ENCODE measurements at regions not wholly inside any gene's neighbourhood (a gene's known extent, or its start where the extent isn't known, plus 50 kb on each side); places are given as distances from the start of the nearest gene placed in this dataset.

DNA sequence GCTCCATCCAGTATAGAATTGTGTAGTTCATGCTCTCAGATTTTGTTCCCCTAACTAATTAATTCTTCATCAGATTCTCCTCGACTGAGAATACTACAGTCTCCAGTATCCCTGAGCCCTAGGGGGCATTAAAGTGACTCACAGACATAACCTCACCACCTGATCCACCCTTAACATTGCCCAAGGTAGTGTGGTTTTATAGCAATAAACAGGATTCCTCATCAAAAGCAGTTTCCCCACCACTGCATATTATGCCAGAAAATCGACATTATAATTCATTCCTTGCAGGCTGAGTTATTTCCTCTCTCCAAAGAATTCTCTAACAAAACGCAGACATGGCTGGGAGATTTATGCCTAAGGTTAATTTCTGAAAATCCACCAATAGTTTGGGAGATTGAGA is 1402.5 kb upstream of the CELF2 start:
- TF ChIP-seq RAD21 (IDR thresholded peaks at IDR 0.05; ENCODE audit: low read depth) (no peak), EZH2 (IDR thresholded peaks at IDR 0.05) (no peak), POLR2AphosphoS5 (IDR thresholded peaks at IDR 0.05; ENCODE audit: low read depth, low read length) (no peak), CEBPB (IDR thresholded peaks at IDR 0.05; ENCODE audit: low read depth) (no peak), POLR2A (IDR thresholded peaks at IDR 0.05; ENCODE audit: borderline replicate concordance, extremely low read depth, insufficient read depth, insufficient read length) (no peak), SP1 (IDR thresholded peaks at IDR 0.05; ENCODE audit: low read depth) (no peak)
- TF ChIP-seq, protein P1, sequence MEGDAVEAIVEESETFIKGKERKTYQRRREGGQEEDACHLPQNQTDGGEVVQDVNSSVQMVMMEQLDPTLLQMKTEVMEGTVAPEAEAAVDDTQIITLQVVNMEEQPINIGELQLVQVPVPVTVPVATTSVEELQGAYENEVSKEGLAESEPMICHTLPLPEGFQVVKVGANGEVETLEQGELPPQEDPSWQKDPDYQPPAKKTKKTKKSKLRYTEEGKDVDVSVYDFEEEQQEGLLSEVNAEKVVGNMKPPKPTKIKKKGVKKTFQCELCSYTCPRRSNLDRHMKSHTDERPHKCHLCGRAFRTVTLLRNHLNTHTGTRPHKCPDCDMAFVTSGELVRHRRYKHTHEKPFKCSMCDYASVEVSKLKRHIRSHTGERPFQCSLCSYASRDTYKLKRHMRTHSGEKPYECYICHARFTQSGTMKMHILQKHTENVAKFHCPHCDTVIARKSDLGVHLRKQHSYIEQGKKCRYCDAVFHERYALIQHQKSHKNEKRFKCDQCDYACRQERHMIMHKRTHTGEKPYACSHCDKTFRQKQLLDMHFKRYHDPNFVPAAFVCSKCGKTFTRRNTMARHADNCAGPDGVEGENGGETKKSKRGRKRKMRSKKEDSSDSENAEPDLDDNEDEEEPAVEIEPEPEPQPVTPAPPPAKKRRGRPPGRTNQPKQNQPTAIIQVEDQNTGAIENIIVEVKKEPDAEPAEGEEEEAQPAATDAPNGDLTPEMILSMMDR (IDR thresholded peaks at IDR 0.05 in 2 of 3, conservative IDR thresholded peaks at IDR 0.05 in 1 of 3; ENCODE audit: borderline replicate concordance in 1 of 3, insufficient read depth in 1 of 3, low read depth in 2 of 3, low read length in 2 of 3), result no peak
- TF ChIP-seq, protein P2, sequence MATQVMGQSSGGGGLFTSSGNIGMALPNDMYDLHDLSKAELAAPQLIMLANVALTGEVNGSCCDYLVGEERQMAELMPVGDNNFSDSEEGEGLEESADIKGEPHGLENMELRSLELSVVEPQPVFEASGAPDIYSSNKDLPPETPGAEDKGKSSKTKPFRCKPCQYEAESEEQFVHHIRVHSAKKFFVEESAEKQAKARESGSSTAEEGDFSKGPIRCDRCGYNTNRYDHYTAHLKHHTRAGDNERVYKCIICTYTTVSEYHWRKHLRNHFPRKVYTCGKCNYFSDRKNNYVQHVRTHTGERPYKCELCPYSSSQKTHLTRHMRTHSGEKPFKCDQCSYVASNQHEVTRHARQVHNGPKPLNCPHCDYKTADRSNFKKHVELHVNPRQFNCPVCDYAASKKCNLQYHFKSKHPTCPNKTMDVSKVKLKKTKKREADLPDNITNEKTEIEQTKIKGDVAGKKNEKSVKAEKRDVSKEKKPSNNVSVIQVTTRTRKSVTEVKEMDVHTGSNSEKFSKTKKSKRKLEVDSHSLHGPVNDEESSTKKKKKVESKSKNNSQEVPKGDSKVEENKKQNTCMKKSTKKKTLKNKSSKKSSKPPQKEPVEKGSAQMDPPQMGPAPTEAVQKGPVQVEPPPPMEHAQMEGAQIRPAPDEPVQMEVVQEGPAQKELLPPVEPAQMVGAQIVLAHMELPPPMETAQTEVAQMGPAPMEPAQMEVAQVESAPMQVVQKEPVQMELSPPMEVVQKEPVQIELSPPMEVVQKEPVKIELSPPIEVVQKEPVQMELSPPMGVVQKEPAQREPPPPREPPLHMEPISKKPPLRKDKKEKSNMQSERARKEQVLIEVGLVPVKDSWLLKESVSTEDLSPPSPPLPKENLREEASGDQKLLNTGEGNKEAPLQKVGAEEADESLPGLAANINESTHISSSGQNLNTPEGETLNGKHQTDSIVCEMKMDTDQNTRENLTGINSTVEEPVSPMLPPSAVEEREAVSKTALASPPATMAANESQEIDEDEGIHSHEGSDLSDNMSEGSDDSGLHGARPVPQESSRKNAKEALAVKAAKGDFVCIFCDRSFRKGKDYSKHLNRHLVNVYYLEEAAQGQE (IDR thresholded peaks at IDR 0.05; ENCODE audit: low read depth), result no peak

All from HCT116 (cell line).